ENCODE measurements at regions not wholly inside any gene's neighbourhood (a gene's known extent, or its start where the extent isn't known, plus 50 kb on each side); places are given as distances from the start of the nearest gene placed in this dataset.
"Not testable (repeated sequence)": the region's sequence is repeated elsewhere in the genome, so short reads cannot be mapped to it uniquely, and the experiment has no call there.

GRCh38 chr3:181212271-181212670 lies 222.7 kb upstream of the DNAJC19 start:
- no peaks in the 10 kb centered on the region for H3K36me3 Mint-ChIP-seq
- H3K9me3 Mint-ChIP-seq, result no peaks in the 10 kb centered on the region
- DNase-seq (ENCODE audit: low spot score in 2 of 2) (no peak), ATAC-seq (no peak)
- H3K27ac Mint-ChIP-seq, result no peak overlapping the region

DNA sequence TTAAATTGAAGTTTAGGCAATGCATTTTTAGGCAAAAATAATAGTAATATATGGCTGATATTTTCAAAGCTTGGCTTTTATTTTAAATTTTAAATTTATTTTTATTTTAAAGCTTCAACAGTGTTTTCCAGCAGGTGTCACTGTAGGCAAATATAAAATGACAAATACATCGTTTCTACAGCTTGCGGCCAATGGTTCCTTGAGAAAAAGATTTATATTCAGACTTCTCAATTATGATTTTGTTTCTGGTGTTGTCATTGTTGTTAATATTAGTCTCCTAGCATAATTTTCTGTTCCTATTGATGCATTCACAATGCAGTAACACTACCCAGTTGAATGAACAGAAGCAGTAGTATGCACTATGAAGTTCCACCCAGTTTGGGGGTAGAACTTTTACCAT lies 220.7 kb upstream of the DNAJC19 start:
- H3K27ac Mint-ChIP-seq, result no peak overlapping the region
- ATAC-seq, result no peak
- no peaks in the 10 kb centered on the region for H3K9me3 Mint-ChIP-seq
- H3K36me3 Mint-ChIP-seq, result no peaks in the 10 kb centered on the region
- DNase-seq (ENCODE audit: low spot score in 2 of 2), result no peak

GRCh38 chr3:181189556-181189955 lies 200.0 kb upstream of the DNAJC19 start:
- Mint-ChIP-seq H3K36me3 (no peaks in the 10 kb centered on the region), H3K9me3 (peaks cover 6 to 10% of the 10 kb centered on the region in 2 donors), H3K27ac (no peak overlapping the region)
- DNase-seq (ENCODE audit: low spot score in 2 of 2) (no peak), ATAC-seq (no peak)

DNA sequence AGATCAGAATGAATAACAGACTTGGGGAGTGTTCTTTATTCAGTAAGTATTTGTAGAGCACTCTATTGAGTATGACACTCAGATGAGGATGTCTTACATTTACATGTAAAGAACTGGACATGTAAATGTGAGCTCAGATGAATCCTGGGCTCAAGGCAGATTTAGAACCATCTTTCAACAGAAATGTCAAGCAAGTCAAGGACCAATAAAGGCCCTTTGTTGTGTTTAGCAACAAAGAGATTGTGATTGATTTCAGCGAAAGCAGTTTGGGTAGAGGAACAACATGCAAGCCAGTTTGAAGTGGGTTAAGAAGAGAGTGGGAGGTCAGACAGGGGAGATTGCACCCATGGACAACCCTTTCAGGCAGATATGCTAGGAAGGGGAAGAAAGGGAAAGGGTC lies 194.2 kb upstream of the DNAJC19 start:
- H3K9me3 Mint-ChIP-seq, result no peaks in the 10 kb centered on the region
- H3K27ac Mint-ChIP-seq, result no peak overlapping the region
- DNase-seq (ENCODE audit: low spot score in 2 of 2), result no peak
- ATAC-seq, result no peak
- H3K36me3 Mint-ChIP-seq, result no peaks in the 10 kb centered on the region

DNA sequence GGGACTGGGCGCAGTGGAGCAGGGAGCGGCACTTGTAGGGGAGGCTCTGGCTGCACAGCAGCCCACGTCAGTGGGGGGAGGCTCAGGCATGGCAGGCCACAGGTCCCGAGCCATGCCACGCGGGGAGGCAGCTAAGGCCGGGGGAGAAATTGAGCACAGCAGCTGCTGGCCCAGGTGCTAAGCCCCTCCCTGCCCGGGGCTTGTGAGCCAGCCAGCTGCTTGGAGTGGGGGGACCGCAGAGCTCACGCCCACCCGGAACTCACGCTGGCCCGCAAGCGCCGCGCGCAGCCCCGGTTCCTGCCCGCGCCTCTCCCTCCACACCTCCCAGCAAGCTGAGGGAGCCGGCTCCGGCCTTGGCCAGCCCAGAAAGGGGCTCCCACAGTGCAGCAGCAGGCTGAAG lies 193.5 kb upstream of the DNAJC19 start:
- H3K9me3 Mint-ChIP-seq; H3K27ac Mint-ChIP-seq; ATAC-seq; H3K36me3 Mint-ChIP-seq; DNase-seq (ENCODE audit: low spot score in 2 of 2): not testable (repeated sequence)

GRCh38 chr3:181178991-181179390 lies 189.5 kb upstream of the DNAJC19 start:
- ATAC-seq (no peak), DNase-seq (ENCODE audit: low spot score in 2 of 2) (no peak)
- Mint-ChIP-seq H3K36me3 (no peaks in the 10 kb centered on the region), H3K27ac (no peak overlapping the region), H3K9me3 (no peaks in the 10 kb centered on the region)

- no peak for ATAC-seq
- DNase-seq (ENCODE audit: low spot score in 2 of 2), result peak in 1 of 2 donors; percentile 63
- no peaks in the 10 kb centered on the region for H3K9me3 Mint-ChIP-seq
- no peak overlapping the region for H3K27ac Mint-ChIP-seq
- no peaks in the 10 kb centered on the region for H3K36me3 Mint-ChIP-seq
These were observed 187.1 kb upstream of the DNAJC19 start for GRCh38 chr3:181176601-181177000.

GRCh38 chr3:181174676-181175233 lies 185.2 kb upstream of the DNAJC19 start:
- ATAC-seq, result no peak
- Mint-ChIP-seq H3K9me3 (no peaks in the 10 kb centered on the region), H3K27ac (no peak overlapping the region)

GRCh38 chr3:181174022-181174421 lies 184.5 kb upstream of the DNAJC19 start:
- no peak for DNase-seq (ENCODE audit: low spot score in 2 of 2)
- Mint-ChIP-seq H3K36me3 (no peaks in the 10 kb centered on the region), H3K27ac (no peak overlapping the region), H3K9me3 (no peaks in the 10 kb centered on the region)
- no peak for ATAC-seq

More at GRCh38 chr3:181174676-181175233, 185.2 kb upstream of the DNAJC19 start:
- no peak for DNase-seq (ENCODE audit: low spot score in 2 of 2)
- no peaks in the 10 kb centered on the region for H3K36me3 Mint-ChIP-seq

DNA sequence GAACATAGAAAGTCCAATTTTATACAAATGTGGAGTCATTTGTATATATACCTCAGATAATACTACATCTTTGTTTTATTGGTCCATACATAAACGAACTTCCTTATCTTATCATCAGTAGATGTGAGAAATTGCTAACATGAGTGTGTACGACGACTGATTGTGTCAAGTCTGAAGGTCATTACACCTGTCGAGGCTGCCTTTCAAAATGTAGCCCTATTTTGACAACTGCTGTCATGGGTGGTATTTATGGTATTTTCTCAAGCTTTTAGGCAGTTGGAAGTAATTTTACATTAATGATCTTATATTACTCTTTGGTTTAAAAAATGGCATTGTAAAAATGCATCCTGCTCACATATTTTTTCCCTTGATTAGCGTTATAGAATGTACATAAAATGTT lies 183.7 kb upstream of the DNAJC19 start:
- DNase-seq (ENCODE audit: low spot score in 2 of 2) (no peak), ATAC-seq (no peak)
- Mint-ChIP-seq H3K9me3 (no peaks in the 10 kb centered on the region), H3K27ac (no peak overlapping the region), H3K36me3 (no peaks in the 10 kb centered on the region)

GRCh38 chr3:181134873-181135272 lies 145.3 kb upstream of the DNAJC19 start:
- ATAC-seq, result peak; percentile 59 to 64
- H3K27ac Mint-ChIP-seq, result no peak overlapping the region

GRCh38 chr3:181133832-181134231 lies 144.3 kb upstream of the DNAJC19 start:
- no peak for DNase-seq (ENCODE audit: low spot score in 2 of 2)
- H3K27ac Mint-ChIP-seq, result no peak overlapping the region
- ATAC-seq, result no peak
- no peaks in the 10 kb centered on the region for H3K9me3 Mint-ChIP-seq
- H3K36me3 Mint-ChIP-seq, result peaks cover 0 to 5% of the 10 kb centered on the region in 2 donors

More at GRCh38 chr3:181134873-181135272, 145.3 kb upstream of the DNAJC19 start:
- no peak for DNase-seq (ENCODE audit: low spot score in 2 of 2)
- Mint-ChIP-seq H3K36me3 (peaks cover 0 to 5% of the 10 kb centered on the region in 2 donors), H3K9me3 (no peaks in the 10 kb centered on the region)

GRCh38 chr3:181105646-181106045 lies 116.1 kb upstream of the DNAJC19 start:
- Mint-ChIP-seq H3K27ac (no peak overlapping the region), H3K9me3 (peaks cover 5% of the 10 kb centered on the region in 2 donors), H3K36me3 (peaks cover 6 to 13% of the 10 kb centered on the region in 2 donors)
- ATAC-seq (no peak), DNase-seq (ENCODE audit: low spot score in 2 of 2) (no peak)

GRCh38 chr3:181103605-181104004 lies 114.1 kb upstream of the DNAJC19 start:
- peak in 1 of 2 donors; percentile 73 for ATAC-seq
- Mint-ChIP-seq H3K36me3 (peaks cover 6 to 13% of the 10 kb centered on the region in 2 donors), H3K9me3 (peaks cover 5% of the 10 kb centered on the region in 2 donors), H3K27ac (no peak overlapping the region)
- DNase-seq (ENCODE audit: low spot score in 2 of 2), result peak in 1 of 2 donors; percentile 8

DNA sequence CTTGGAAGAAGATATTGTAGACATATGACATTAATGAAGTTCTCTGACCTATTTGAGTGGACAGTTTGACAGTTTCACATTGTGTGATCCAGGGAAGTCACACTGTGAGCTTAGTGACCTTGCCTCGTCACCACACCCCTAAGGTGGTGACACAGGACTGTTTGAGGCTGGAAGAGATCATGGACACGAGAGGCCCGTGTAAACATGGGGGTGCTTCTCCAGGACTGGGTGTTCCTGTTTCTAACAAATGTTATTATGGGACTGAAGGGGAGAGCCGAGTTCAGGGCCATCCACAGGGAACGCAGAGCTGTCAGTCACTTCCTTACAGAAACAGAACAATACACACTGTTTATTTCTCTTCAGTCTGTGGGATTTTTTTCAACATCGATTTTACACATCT lies 96.5 kb upstream of the DNAJC19 start:
- Mint-ChIP-seq H3K36me3 (peaks cover 0 to 4% of the 10 kb centered on the region in 2 donors), H3K27ac (no peak overlapping the region), H3K9me3 (no peaks in the 10 kb centered on the region)
- no peak for DNase-seq (ENCODE audit: low spot score in 2 of 2)
- no peak for ATAC-seq

DNA sequence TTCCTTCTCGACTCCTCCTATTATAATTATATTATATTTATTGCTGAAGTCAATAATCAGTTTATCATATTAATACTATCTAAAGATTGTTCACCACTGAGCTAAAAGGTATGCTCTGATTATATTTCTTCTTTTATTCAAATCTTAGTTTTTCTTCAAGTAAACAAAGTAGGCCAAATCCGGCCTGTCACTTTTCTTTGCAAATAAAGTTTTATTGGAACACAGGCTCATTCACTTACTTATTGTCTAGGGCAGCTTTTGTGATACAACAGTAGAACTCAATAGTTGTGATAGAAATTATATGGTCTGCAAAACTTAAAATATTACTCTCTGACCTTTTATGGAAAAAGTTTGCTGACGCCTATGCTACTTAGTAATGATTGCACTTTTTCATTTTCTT lies 92.4 kb upstream of the DNAJC19 start:
- no peaks in the 10 kb centered on the region for H3K36me3 Mint-ChIP-seq
- no peak overlapping the region for H3K27ac Mint-ChIP-seq

DNA sequence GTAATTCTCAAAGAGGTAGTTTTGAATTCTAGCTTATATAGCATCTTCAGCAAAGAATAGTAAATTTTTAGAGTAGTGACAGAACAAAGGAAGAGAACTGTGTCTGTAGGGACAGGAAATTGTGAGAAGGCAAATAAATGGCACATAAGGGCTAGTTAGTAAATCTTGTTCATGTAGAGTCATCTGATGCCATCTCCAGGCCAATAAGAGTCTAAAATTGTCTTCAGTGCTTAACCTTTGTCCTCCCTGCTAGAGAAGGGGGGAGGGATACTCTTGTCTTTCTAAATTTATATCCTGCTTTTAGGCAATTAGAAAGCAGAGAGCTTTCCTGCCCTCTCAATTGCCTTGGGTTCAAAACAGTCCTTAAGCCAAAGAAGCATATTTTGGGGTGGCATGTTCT lies 87.0 kb upstream of the DNAJC19 start:
- no peak for DNase-seq (ENCODE audit: low spot score in 2 of 2)
- H3K9me3 Mint-ChIP-seq, result peaks cover 10 to 22% of the 10 kb centered on the region in 2 donors
- no peak for ATAC-seq
- H3K36me3 Mint-ChIP-seq, result peaks cover 8 to 17% of the 10 kb centered on the region in 2 donors
- H3K27ac Mint-ChIP-seq, result no peak overlapping the region

More for the DNA sequence above, 92.4 kb upstream of the DNAJC19 start:
- ATAC-seq (no peak), DNase-seq (ENCODE audit: low spot score in 2 of 2) (no peak)
- H3K9me3 Mint-ChIP-seq, result no peaks in the 10 kb centered on the region

- no peak overlapping the region for H3K27ac Mint-ChIP-seq
- no peak for ATAC-seq
These were observed 85.6 kb upstream of the DNAJC19 start for GRCh38 chr3:181075098-181075497.

More at GRCh38 chr3:181075098-181075497, 85.6 kb upstream of the DNAJC19 start:
- Mint-ChIP-seq H3K9me3 (peaks cover 11 to 25% of the 10 kb centered on the region in 2 donors), H3K36me3 (peaks cover 8 to 17% of the 10 kb centered on the region in 2 donors)
- no peak for DNase-seq (ENCODE audit: low spot score in 2 of 2)

Measured in activated naive CD4-positive, alpha-beta T cell treated with anti-CD3 and anti-CD28 coated beads, Interleukin-2, amount 50 U/mL, for 72 hours (primary cell).